Stomach (tissue), 8 donors: ENCODE measurements at regions not wholly inside any gene's neighbourhood (a gene's known extent, or its start where the extent isn't known, plus 50 kb on each side); places are given as distances from the start of the nearest gene placed in this dataset.

Source experiments
- DNase-seq, 2 donors: peaks; one replicate each; pipeline versions ENCODE4 v3.0.0 to v3.0.0-alpha.2; 2013 to 2019
- H3K27ac ChIP-seq, 5 donors: fragments of 200-600 bp in 4 of 5; sonication (generic) in 4 of 5; one replicate each; pipeline ENCODE4 v1.5.1; 2013 to 2019; ENCODE audit warnings: mild to moderate bottlenecking in 1 of 5, moderate library complexity in 1 of 5
- H3K27me3 ChIP-seq, 3 donors: fragments of 200-600 bp; sonication (generic); one replicate each; pipeline ENCODE4 v1.5.1; 2017 to 2019; ENCODE audit warnings: mixed run types in 1 of 3
- H3K36me3 ChIP-seq, 4 donors: fragments of 200-600 bp; sonication (generic); 1 replicate in 3 of 4; 2 replicates in 1 of 4; pipeline ENCODE4 v1.5.1; 2016 to 2019
- H3K4me1 ChIP-seq, 4 donors: fragments of 200-600 bp; sonication (generic); one replicate each; pipeline ENCODE4 v1.5.1; 2016 to 2019
- H3K4me3 ChIP-seq, 4 donors: fragments of 200-600 bp; sonication (generic) in 3 of 4; one replicate each; pipeline ENCODE4 v1.5.1; 2016 to 2019; ENCODE audit warnings: mild to moderate bottlenecking in 1 of 4
- H3K9me3 ChIP-seq, 4 donors: fragments of 200-600 bp; sonication (generic); one replicate each; pipeline ENCODE4 v1.5.1; 2016 to 2019
- EP300 ChIP-seq: sonication (generic); formaldehyde crosslinking; IDR thresholded peaks from one replicate; pipeline ENCODE4 v1.6.1; 2017; ENCODE audit warnings: antibody characterized with exemption
- POLR2A ChIP-seq, 4 donors: fragments of 450-650 bp; IDR thresholded peaks; one replicate each; pipeline ENCODE4 v1.6.1; 2016; ENCODE audit warnings: antibody characterized with exemption in 4 of 4, control low read depth in 2 of 4, mild to moderate bottlenecking in 1 of 4, moderate library complexity in 1 of 4
- POLR2AphosphoS5 ChIP-seq, 3 donors: sonication (generic); formaldehyde crosslinking; IDR thresholded peaks; one replicate each; pipeline ENCODE4 v1.6.1; 2016; ENCODE audit warnings: antibody characterized with exemption in 3 of 3
- WGBS, 5 donors: extraction: QIAGEN DNeasy Blood & Tissue Kit in 3 of 5; methylation state at CpG; one replicate each; pipeline versions ENCODE4 v1.1.5 to v1.1.7; 2013 to 2018; 5-methylcytosine and 5-hydroxymethylcytosine counted together
- intact Hi-C: fragments of 100-400 bp; cut with DNase I; formaldehyde crosslinking; loops from one replicate; pipeline ENCODE4 v1.15.1; 2023; ENCODE audit warnings: low total_unique reads
- TF ChIP-seq, protein P1 (sequence below), 7 experiments: fragments of 450-650 bp in 4 of 7; fragments of 200-600 bp in 3 of 7; sonication (generic) in 3 of 7; IDR thresholded peaks; one replicate each; pipeline ENCODE4 v1.5.1; 2016 to 2019; ENCODE audit warnings: antibody characterized with exemption in 7 of 7, control low read depth in 2 of 7, mild to moderate bottlenecking in 1 of 7
- donor health status: healthy with polysubstance abuse.
- donor health status: Bipolar disorder and iron deficiency.
- donor health status: healthy.

DNA sequence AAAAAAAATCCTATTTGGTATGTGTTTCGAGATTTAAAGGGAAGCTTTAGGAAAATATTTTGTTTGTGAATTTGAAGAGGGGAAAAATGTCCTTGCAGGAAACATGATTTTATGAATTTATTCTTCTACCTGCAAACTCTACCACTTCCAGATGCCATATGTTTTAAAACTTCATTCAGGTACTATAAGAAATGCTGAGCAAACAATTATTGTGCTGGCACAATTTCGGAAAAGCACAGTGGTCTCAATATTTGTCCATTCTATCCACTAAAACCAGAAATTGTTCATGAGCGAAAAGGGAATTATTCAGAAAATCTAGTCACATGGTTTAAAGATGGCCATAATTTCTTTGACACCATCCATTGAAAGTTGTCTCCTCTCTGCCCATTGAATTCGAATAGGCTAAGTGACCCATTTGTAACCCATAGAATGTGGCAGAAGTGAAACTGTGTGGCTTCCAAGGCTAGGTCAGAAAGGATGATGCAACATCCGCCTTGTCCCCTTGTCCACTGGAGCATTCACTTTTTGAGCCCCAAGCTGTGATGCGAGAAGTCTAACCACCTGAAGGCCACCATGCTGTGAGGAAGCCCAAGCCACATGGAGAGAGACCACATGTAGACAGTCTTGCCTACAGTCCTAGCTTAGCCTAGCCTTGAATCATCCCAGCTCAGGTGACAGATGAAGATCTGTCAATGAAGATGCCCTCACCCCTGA, 189.8 kb upstream of the PRKCQ start:
- Histone ChIP-seq H3K4me1 (no peaks in the 10 kb centered on the region), H3K4me3 (no peak overlapping the region), H3K36me3 (no peaks in the 10 kb centered on the region), H3K27me3 (peaks cover 0 to 6% (median 0%) of the 10 kb centered on the region in 3 donors), H3K9me3 (peaks cover 0 to 6% (median 5%) of the 10 kb centered on the region in 4 donors), H3K27ac (no peak overlapping the region)
- no peak for DNase-seq
- TF ChIP-seq POLR2A (IDR thresholded peaks at IDR 0.05): no peak
- TF ChIP-seq EP300: no peak
- TF ChIP-seq, protein P1, sequence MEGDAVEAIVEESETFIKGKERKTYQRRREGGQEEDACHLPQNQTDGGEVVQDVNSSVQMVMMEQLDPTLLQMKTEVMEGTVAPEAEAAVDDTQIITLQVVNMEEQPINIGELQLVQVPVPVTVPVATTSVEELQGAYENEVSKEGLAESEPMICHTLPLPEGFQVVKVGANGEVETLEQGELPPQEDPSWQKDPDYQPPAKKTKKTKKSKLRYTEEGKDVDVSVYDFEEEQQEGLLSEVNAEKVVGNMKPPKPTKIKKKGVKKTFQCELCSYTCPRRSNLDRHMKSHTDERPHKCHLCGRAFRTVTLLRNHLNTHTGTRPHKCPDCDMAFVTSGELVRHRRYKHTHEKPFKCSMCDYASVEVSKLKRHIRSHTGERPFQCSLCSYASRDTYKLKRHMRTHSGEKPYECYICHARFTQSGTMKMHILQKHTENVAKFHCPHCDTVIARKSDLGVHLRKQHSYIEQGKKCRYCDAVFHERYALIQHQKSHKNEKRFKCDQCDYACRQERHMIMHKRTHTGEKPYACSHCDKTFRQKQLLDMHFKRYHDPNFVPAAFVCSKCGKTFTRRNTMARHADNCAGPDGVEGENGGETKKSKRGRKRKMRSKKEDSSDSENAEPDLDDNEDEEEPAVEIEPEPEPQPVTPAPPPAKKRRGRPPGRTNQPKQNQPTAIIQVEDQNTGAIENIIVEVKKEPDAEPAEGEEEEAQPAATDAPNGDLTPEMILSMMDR (IDR thresholded peaks at IDR 0.05): no peak
- TF ChIP-seq POLR2AphosphoS5 (IDR thresholded peaks at IDR 0.05): no peak
- intact Hi-C loops: no loop called here
- 81 to 92% (median 89%) methylated on average over 6 of the region's 6 CpGs for WGBS, 5 donors

DNA sequence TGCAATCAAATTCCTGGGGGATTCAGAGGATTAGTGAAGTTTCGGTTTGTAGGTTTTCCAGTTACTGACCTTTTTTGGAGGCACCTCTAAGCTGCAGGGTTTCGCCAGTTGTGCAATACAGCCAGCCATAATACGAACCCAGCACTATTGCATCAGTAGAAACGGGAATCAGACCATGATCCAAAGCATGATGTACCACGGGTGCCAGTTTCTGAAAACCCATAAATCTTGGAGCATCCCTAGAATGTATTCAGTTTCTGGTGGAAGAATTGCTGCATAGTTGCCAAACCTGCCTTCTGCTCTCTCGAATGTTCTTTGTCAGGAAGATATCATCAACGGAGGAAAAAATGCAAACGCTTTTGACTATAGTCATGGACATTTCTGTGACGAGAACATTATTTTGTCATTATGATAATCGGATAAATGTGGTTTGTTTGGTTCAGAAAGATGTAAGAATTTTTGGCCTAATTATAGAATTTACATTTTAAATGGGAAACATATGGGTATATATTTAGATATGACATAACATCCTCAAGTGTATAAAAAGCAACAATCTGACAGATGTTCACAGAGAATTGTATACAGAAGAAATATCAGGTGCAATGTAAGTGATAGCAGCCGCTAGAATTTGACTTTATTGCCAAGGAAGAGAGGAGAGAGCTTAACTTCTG, 186.2 kb upstream of the PRKCQ start:
- DNase-seq: no peak
- Histone ChIP-seq H3K27me3 (peaks cover 0 to 10% (median 0%) of the 10 kb centered on the region in 3 donors), H3K36me3 (no peaks in the 10 kb centered on the region), H3K27ac (no peak overlapping the region), H3K4me1 (no peaks in the 10 kb centered on the region), H3K4me3 (no peak overlapping the region), H3K9me3 (peaks cover 0 to 9% (median 8%) of the 10 kb centered on the region in 4 donors)
- 59 to 76% (median 67%) methylated on average over 11 of the region's 11 CpGs for WGBS, 5 donors
- TF ChIP-seq POLR2AphosphoS5 (IDR thresholded peaks at IDR 0.05) (peak in 2 of 3 donors; percentile 11 to 68), EP300 (no peak)
- intact Hi-C loops: no loop called here

DNA sequence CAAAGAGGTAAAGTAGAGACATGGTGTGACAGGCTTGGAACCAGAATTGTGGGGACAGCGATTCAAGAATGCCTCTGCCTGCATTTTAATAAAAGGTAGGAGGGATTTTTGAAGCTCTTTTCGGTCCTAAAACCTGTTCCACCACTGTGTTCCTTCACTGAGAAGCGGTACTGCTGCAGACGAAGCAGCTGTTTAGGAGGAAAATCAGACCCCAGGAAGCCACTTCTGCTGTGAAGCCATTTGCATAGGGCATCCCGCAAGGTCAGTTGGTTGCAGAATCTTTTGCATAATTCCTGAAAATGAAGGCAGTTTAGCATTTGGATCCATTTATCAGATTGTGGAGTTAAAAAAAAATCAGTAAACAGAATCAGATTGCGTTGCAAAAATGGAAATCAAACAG, 183.3 kb upstream of the PRKCQ start:
- no peaks in the 10 kb centered on the region for H3K4me1 ChIP-seq
- H3K27me3 ChIP-seq: peaks cover 0 to 16% (median 0%) of the 10 kb centered on the region in 3 donors
- DNase-seq: no peak
- intact Hi-C loops: no loop called here
- H3K4me3 ChIP-seq: no peak overlapping the region
- TF ChIP-seq POLR2AphosphoS5 (IDR thresholded peaks at IDR 0.05) (no peak), EP300 (no peak)
- no peak overlapping the region for H3K27ac ChIP-seq
- H3K9me3 ChIP-seq: peaks cover 0 to 15% (median 13%) of the 10 kb centered on the region in 4 donors
- no peaks in the 10 kb centered on the region for H3K36me3 ChIP-seq
- WGBS, 5 donors: 36 to 48% (median 44%) methylated on average over 6 of the region's 6 CpGs

DNA sequence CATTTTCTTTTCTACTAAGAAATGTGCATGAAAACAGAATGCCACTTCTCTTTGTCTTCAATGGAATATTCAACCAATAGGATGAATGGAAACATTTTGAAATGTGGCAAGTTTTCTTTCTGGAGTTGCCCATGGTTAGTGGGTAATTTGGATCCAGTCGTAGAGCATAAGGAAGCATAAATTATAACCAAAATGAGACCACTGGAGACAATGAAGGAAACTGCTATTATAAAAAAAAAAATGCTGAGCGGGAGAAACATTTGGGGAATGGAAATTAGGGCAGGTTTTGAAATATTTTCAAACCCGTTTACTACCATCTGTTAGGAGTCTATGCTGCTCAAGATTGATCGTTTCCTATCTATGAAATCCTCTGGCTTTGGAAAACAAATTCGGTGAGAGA, 182.9 kb upstream of the PRKCQ start:
- DNase-seq: no peak
- TF ChIP-seq POLR2A (IDR thresholded peaks at IDR 0.05): no peak
- WGBS, 5 donors: 43 to 52% (median 48%) methylated on average over 5 of the region's 5 CpGs
- no peak overlapping the region for H3K4me3 ChIP-seq
- H3K27me3 ChIP-seq: peaks cover 0 to 20% (median 0%) of the 10 kb centered on the region in 3 donors
- no peak overlapping the region for H3K27ac ChIP-seq
- H3K9me3 ChIP-seq: peaks cover 0 to 15% (median 13%) of the 10 kb centered on the region in 4 donors
- no peaks in the 10 kb centered on the region for H3K36me3 ChIP-seq
- intact Hi-C loops: no loop called here
- no peaks in the 10 kb centered on the region for H3K4me1 ChIP-seq

- WGBS, 5 donors: 81 to 98% (median 93%) methylated on average over 1 of the region's 1 CpG
- H3K4me1 ChIP-seq: no peaks in the 10 kb centered on the region
- intact Hi-C loops: no loop called here
- H3K9me3 ChIP-seq: peaks cover 0 to 15% (median 13%) of the 10 kb centered on the region in 4 donors
- H3K4me3 ChIP-seq: no peak overlapping the region
- H3K27ac ChIP-seq: no peak overlapping the region
- no peak for DNase-seq
- TF ChIP-seq, protein P1 (IDR thresholded peaks at IDR 0.05): no peak
- TF ChIP-seq POLR2AphosphoS5 (IDR thresholded peaks at IDR 0.05) (no peak), POLR2A (IDR thresholded peaks at IDR 0.05) (no peak), EP300 (no peak)
- H3K36me3 ChIP-seq: no peaks in the 10 kb centered on the region
- H3K27me3 ChIP-seq: peaks cover 0 to 24% (median 0%) of the 10 kb centered on the region in 3 donors
Observed at GRCh38 chr10:6759961-6760360, 179.9 kb upstream of the PRKCQ start.

DNA sequence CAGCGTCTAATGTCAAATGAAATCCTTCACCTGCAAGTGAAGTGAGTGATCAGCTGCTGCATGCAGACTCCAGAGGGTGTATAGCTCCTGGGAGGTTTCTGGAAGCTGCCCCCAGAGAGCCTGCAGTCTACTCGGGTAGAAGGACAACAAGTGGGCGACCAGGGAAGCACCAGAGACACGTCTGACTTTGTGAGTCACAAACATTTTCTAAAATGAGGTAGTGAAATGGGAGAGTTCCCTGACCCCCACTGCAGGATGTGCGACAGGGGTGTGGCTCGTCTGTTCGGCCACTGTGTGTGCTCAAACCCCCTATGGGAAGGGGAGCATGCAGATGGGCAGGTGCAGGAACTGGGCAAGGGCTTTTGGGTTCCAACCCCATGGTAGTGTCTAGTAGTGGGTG, 177.1 kb upstream of the PRKCQ start:
- Histone ChIP-seq H3K4me3 (no peak overlapping the region), H3K9me3 (peaks cover 0 to 15% (median 13%) of the 10 kb centered on the region in 4 donors), H3K36me3 (no peaks in the 10 kb centered on the region), H3K27me3 (peaks cover 0 to 31% (median 0%) of the 10 kb centered on the region in 3 donors), H3K27ac (no peak overlapping the region), H3K4me1 (no peaks in the 10 kb centered on the region)
- WGBS, 5 donors: 56 to 69% (median 67%) methylated on average over 7 of the region's 7 CpGs
- TF ChIP-seq POLR2AphosphoS5 (IDR thresholded peaks at IDR 0.05) (no peak), EP300 (no peak), POLR2A (IDR thresholded peaks at IDR 0.05) (no peak)
- TF ChIP-seq, protein P1 (IDR thresholded peaks at IDR 0.05): no peak
- no peak for DNase-seq
- intact Hi-C loops: no loop called here
